ENCODE measurements at regions not wholly inside any gene's neighbourhood (a gene's known extent, or its start where the extent isn't known, plus 50 kb on each side); places are given as distances from the start of the nearest gene placed in this dataset.

- intact Hi-C loops (cut with DNase I): no loop called here
- no peaks in the 10 kb centered on the region for H3K4me1 ChIP-seq
- H3K9me3 ChIP-seq: peaks cover 0 to 9% (median 3%) of the 10 kb centered on the region in 4 donors
- H3K36me3 ChIP-seq: no peaks in the 10 kb centered on the region
- H3K27ac ChIP-seq (replicated peaks in 1 of 4): no peak overlapping the region
- no peaks in the 10 kb centered on the region for H3K27me3 ChIP-seq
- no peak overlapping the region for H3K4me3 ChIP-seq
- DNase-seq (ENCODE audit: extremely low spot score): no peak
- no peak for TF ChIP-seq POLR2AphosphoS5 (IDR thresholded peaks at IDR 0.05)
- TF ChIP-seq EP300 (IDR thresholded peaks at IDR 0.05): no peak
- no peak for TF ChIP-seq POLR2A (IDR thresholded peaks at IDR 0.05; ENCODE audit: low read depth)
- no peak for TF ChIP-seq CTCF (IDR thresholded peaks at IDR 0.05)
- WGBS: 76% methylated on average over 3 of the region's 3 CpGs
Measured at GRCh38 chr18:27577265-27577664, 392.2 kb upstream of the CHST9 start.

GRCh38 chr18:27567434-27567833, 382.3 kb upstream of the CHST9 start:
- TF ChIP-seq POLR2A (IDR thresholded peaks at IDR 0.05; ENCODE audit: low read depth) (no peak), CTCF (IDR thresholded peaks at IDR 0.05) (no peak), EP300 (IDR thresholded peaks at IDR 0.05) (no peak), POLR2AphosphoS5 (IDR thresholded peaks at IDR 0.05) (no peak)
- 74% methylated on average over 1 of the region's 1 CpG for WGBS
- no peaks in the 10 kb centered on the region for H3K9me3 ChIP-seq

GRCh38 chr18:27564066-27564465, 379.0 kb upstream of the CHST9 start:
- Histone ChIP-seq H3K9me3 (no peaks in the 10 kb centered on the region), H3K27ac (replicated peaks in 1 of 4) (no peak overlapping the region), H3K27me3 (no peaks in the 10 kb centered on the region), H3K36me3 (no peaks in the 10 kb centered on the region), H3K4me1 (no peaks in the 10 kb centered on the region), H3K4me3 (no peak overlapping the region)
- 57% methylated on average over 3 of the region's 3 CpGs for WGBS
- intact Hi-C loops (cut with DNase I): no loop called here
- no peak for DNase-seq (ENCODE audit: extremely low spot score)
- TF ChIP-seq EP300 (IDR thresholded peaks at IDR 0.05) (no peak), POLR2AphosphoS5 (IDR thresholded peaks at IDR 0.05) (no peak), POLR2A (IDR thresholded peaks at IDR 0.05; ENCODE audit: low read depth) (no peak), CTCF (IDR thresholded peaks at IDR 0.05) (no peak)

More at GRCh38 chr18:27567434-27567833, 382.3 kb upstream of the CHST9 start:
- no peaks in the 10 kb centered on the region for H3K27me3 ChIP-seq
- no peak overlapping the region for H3K27ac ChIP-seq (replicated peaks in 1 of 4)
- no peaks in the 10 kb centered on the region for H3K4me1 ChIP-seq
- H3K36me3 ChIP-seq: no peaks in the 10 kb centered on the region
- no peak overlapping the region for H3K4me3 ChIP-seq
- no peak for DNase-seq (ENCODE audit: extremely low spot score)
- intact Hi-C loops (cut with DNase I): no loop called here

GRCh38 chr18:27558388-27559155, 373.5 kb upstream of the CHST9 start:
- Histone ChIP-seq H3K9me3 (peaks cover 0 to 6% (median 2%) of the 10 kb centered on the region in 4 donors), H3K4me3 (no peak overlapping the region), H3K27me3 (no peaks in the 10 kb centered on the region), H3K4me1 (no peaks in the 10 kb centered on the region), H3K27ac (replicated peaks in 1 of 4) (no peak overlapping the region), H3K36me3 (no peaks in the 10 kb centered on the region)
- TF ChIP-seq POLR2AphosphoS5 (IDR thresholded peaks at IDR 0.05) (no peak), POLR2A (IDR thresholded peaks at IDR 0.05; ENCODE audit: low read depth) (no peak), EP300 (IDR thresholded peaks at IDR 0.05) (no peak), CTCF (IDR thresholded peaks at IDR 0.05) (no peak)
- DNase-seq (ENCODE audit: extremely low spot score): no peak
- intact Hi-C loops (cut with DNase I): no loop called here
- 46% methylated on average over 4 of the region's 4 CpGs for WGBS

All from esophagus muscularis mucosa (tissue), 4 donors.